Ectodermal cell (in vitro differentiated cells): ENCODE measurements at regions not wholly inside any gene's neighbourhood (a gene's known extent, or its start where the extent isn't known, plus 50 kb on each side); places are given as distances from the start of the nearest gene placed in this dataset.

Source experiments
- H3K27ac ChIP-seq: 2 replicates; pipeline ENCODE4 v1.7.0; 2013; ENCODE audit warnings: mild to moderate bottlenecking, low read depth, low read length; ENCODE audit not compliant: insufficient read depth, poor library complexity, severe bottlenecking
- H3K27me3 ChIP-seq: 2 replicates; pipeline ENCODE4 v1.7.0; 2013; ENCODE audit warnings: mild to moderate bottlenecking, low read length; ENCODE audit not compliant: insufficient read depth, control insufficient read depth, poor library complexity, severe bottlenecking
- H3K36me3 ChIP-seq: one replicate; pipeline ENCODE4 v1.7.0; 2013; ENCODE audit warnings: low read length; ENCODE audit not compliant: control insufficient read depth, insufficient read depth
- H3K4me1 ChIP-seq: one replicate; pipeline ENCODE4 v1.7.0; 2013; ENCODE audit warnings: low read length; ENCODE audit not compliant: control insufficient read depth, insufficient read depth
- H3K4me3 ChIP-seq: 2 replicates; pipeline ENCODE4 v1.7.0; 2013; ENCODE audit warnings: low read depth, low read length, control low read depth; ENCODE audit not compliant: insufficient read depth
- H3K9me3 ChIP-seq: 2 replicates; pipeline ENCODE4 v1.7.0; 2013; ENCODE audit warnings: mild to moderate bottlenecking, low read length, moderate library complexity; ENCODE audit not compliant: control insufficient read depth
- WGBS, 2 experiments: methylation state at CpG; one replicate each; pipeline ENCODE4 v1.1.7; 2013; ENCODE audit warnings: missing lambda C conversion rate in 2 of 2; 5-methylcytosine and 5-hydroxymethylcytosine counted together

DNA sequence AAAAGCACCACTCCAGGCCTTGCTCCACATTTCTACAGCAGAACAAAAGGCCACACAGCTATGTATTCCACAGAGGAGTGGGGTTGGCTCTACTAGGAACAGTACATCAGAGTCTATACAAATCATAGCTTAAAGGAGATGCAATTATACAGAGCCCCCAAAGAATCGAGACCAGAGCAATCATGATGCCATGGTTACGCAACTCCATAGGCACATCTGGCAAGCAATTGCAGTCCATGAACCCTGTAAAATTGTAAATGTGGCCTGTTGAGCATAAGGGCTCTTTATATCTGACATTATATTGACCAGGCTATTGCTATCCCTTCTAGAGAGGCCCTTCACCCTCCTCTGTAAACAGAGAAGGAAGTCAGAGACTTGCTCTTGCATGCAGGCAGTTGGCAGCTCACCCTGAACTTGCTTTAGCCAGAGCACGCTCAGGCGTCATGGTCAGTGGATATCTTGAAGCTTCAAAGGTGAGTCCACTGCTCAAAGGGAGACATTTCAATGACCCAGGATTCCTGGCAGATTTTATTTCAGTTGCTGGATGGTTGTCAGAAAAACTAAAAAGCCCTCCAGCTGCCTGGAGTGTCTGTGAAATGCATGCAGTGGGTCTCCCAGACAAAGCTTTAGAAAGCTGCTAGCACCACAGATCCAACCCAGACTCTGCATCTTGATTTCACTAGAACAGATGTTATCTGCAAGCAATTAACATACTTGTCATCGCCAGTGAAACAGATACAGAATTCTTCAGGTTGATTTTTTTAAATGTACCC, 357.2 kb downstream of the CENPW start:
- no peaks in the 10 kb centered on the region for H3K4me1 ChIP-seq
- no peak overlapping the region for H3K4me3 ChIP-seq
- no peaks in the 10 kb centered on the region for H3K36me3 ChIP-seq
- H3K9me3 ChIP-seq: no peaks in the 10 kb centered on the region
- WGBS, 2 experiments: 93 to 96% methylated on average over 4 to 5 of the region's 5 CpGs
- H3K27me3 ChIP-seq: no peaks in the 10 kb centered on the region
- no peak overlapping the region for H3K27ac ChIP-seq

- Histone ChIP-seq H3K9me3 (no peaks in the 10 kb centered on the region), H3K4me3 (no peak overlapping the region), H3K4me1 (no peaks in the 10 kb centered on the region), H3K36me3 (no peaks in the 10 kb centered on the region), H3K27me3 (no peaks in the 10 kb centered on the region), H3K27ac (no peak overlapping the region)
- 100% methylated on average over 1 to 3 of the region's 3 CpGs for WGBS, 2 experiments
Measured at GRCh38 chr6:126698732-126699240, 358.9 kb downstream of the CENPW start.

DNA sequence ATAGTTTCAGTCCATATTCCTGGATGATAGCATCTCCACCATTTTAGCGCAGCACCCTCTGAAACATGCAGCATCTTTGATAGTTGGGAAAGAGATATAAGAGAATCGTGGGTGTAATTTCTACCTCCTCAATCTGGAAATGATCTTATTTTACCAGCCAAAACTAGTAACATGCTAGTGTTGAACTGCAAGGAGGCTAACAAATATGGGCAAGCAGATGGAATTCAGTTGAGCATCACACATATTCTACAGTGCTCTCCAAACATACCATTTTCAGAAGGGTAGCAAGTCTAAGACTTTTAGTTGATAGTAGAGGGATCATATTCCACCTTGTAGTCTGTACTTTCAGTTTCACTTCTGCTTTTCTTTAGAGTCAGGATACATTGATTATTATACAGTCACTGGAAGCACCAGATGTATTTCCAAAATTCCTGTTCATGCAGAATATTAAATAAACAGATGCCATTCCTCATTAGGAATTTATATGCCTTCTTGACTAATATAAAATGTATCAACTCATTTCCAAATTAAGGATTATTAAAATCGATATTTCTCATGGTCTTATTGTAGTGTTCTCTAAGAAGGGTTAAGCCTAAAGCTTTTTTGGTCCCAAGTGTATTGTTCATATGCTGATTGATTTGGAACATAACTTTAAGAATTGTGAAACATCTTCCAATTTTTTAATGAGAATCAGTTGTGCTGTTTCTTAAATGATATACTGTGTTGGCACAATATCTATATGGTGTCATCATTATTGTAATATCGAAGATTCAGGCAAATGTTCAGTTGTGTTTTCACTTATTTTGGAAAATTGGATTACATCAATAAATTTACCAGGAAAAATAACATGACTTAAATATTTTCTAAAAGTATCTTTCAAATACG, 362.0 kb downstream of the CENPW start:
- Histone ChIP-seq H3K27me3 (no peaks in the 10 kb centered on the region), H3K4me3 (no peak overlapping the region), H3K9me3 (no peaks in the 10 kb centered on the region), H3K27ac (no peak overlapping the region), H3K36me3 (no peaks in the 10 kb centered on the region), H3K4me1 (no peaks in the 10 kb centered on the region)
- 94 to 98% methylated on average over 2 to 4 of the region's 5 CpGs for WGBS, 2 experiments

DNA sequence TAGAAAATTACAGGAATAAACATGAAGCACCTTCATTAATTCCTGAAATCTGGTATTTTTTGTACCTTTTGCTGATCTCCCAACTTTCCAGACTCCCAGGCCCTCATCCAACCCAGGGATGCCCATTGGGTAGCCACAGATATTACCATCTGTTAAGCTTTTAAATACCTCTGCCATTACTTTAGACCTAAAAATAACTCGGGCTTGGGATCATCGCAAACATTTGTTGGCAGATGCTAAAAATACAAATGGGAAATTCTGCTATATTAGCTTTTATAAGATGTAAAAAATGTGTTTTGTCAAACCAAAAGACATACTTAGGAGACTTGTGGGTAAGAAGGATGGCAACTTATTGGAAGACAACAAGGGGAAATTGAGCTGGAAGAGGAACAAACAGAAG, 376.1 kb downstream of the CENPW start:
- 95 to 100% methylated on average over 2 of the region's 2 CpGs for WGBS, 2 experiments
- no peak overlapping the region for H3K4me3 ChIP-seq
- peaks cover 25% of the 10 kb centered on the region for H3K4me1 ChIP-seq
- no peaks in the 10 kb centered on the region for H3K36me3 ChIP-seq
- no peaks in the 10 kb centered on the region for H3K9me3 ChIP-seq
- H3K27me3 ChIP-seq: no peaks in the 10 kb centered on the region
- no peak overlapping the region for H3K27ac ChIP-seq

DNA sequence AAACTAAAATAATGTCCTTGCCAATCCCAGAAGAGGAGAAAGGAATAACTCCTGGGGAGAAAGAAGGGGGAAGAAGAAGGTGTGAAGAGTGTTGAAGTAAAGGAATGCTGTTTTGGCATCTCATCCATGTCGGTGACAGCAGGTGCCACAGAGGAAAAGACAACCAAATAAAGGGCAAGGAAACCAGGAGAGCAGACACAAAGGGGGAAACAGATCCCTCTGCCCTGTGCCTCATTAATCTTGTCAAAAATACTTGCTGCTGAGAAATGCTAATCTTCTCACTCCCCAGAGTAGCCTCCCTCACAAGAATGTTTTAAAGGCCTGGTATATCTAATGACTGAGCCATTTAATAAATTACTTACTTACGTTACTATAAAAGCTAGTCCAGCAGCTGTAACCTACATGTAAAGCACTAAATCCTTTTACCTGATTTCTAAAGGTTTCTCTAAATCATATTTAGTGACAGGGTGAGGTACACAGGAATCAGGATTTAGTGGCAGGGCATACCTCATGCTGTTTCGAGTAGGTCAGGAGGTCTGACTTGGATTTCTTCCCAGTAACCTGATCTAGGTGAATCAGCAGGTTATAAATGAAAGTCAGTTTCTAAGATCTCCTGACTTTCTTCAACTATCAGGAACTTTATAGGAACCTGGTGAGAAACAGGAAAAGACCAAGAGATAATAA, 377.1 kb downstream of the CENPW start:
- peak overlapping the region; percentile 50 for H3K27ac ChIP-seq
- 45 to 49% methylated on average over 2 to 3 of the region's 3 CpGs for WGBS, 2 experiments
- H3K4me3 ChIP-seq: no peak overlapping the region
- no peaks in the 10 kb centered on the region for H3K27me3 ChIP-seq
- no peaks in the 10 kb centered on the region for H3K36me3 ChIP-seq
- no peaks in the 10 kb centered on the region for H3K9me3 ChIP-seq
- H3K4me1 ChIP-seq: peaks cover 25% of the 10 kb centered on the region

GRCh38 chr6:126718600-126719327, 378.8 kb downstream of the CENPW start:
- H3K4me1 ChIP-seq: peaks cover 25% of the 10 kb centered on the region
- no peaks in the 10 kb centered on the region for H3K36me3 ChIP-seq
- no peaks in the 10 kb centered on the region for H3K9me3 ChIP-seq
- no peak overlapping the region for H3K27ac ChIP-seq
- 89 to 94% methylated on average over 3 to 4 of the region's 4 CpGs for WGBS, 2 experiments
- H3K27me3 ChIP-seq: no peaks in the 10 kb centered on the region
- no peak overlapping the region for H3K4me3 ChIP-seq

GRCh38 chr6:126720304-126720703, 380.4 kb downstream of the CENPW start:
- Histone ChIP-seq H3K9me3 (no peaks in the 10 kb centered on the region), H3K27ac (no peak overlapping the region), H3K27me3 (no peaks in the 10 kb centered on the region), H3K4me1 (peaks cover 15% of the 10 kb centered on the region), H3K36me3 (no peaks in the 10 kb centered on the region), H3K4me3 (no peak overlapping the region)

- H3K36me3 ChIP-seq: no peaks in the 10 kb centered on the region
- 77 to 100% methylated on average over 1 of the region's 1 CpG for WGBS, 2 experiments
- no peak overlapping the region for H3K4me3 ChIP-seq
- H3K27me3 ChIP-seq: no peaks in the 10 kb centered on the region
- no peak overlapping the region for H3K27ac ChIP-seq
- H3K9me3 ChIP-seq: peaks cover 2% of the 10 kb centered on the region
- peaks cover 5% of the 10 kb centered on the region for H3K4me1 ChIP-seq
Measured at GRCh38 chr6:126721581-126722160, 381.8 kb downstream of the CENPW start.

GRCh38 chr6:126722411-126722810, 382.5 kb downstream of the CENPW start:
- 92 to 94% methylated on average over 1 of the region's 2 CpGs for WGBS, 2 experiments
- Histone ChIP-seq H3K9me3 (peaks cover 2% of the 10 kb centered on the region), H3K36me3 (no peaks in the 10 kb centered on the region), H3K4me1 (no peaks in the 10 kb centered on the region), H3K4me3 (no peak overlapping the region), H3K27me3 (no peaks in the 10 kb centered on the region), H3K27ac (no peak overlapping the region)
